GM23338 (cell line): ENCODE measurements at regions not wholly inside any gene's neighbourhood (a gene's known extent, or its start where the extent isn't known, plus 50 kb on each side); places are given as distances from the start of the nearest gene placed in this dataset.

Source experiments
- ATAC-seq: fragments of 200-7000 bp; cut with Tn5 transposase; 3 replicates; pipeline ENCODE4 v1.9.1; 2020
- DNase-seq: peaks from one replicate; pipeline ENCODE4 v3.0.0-alpha.2; 2015; ENCODE audit warnings: low spot score
- H2AFZ ChIP-seq: fragments of 200-600 bp; sonication (generic); 2 replicates; pipeline ENCODE4 v1.8.0; 2016; ENCODE audit warnings: antibody characterized with exemption, mild to moderate bottlenecking, moderate library complexity
- H3F3A ChIP-seq: fragments of 200-600 bp; sonication (generic); replicated peaks from 2 replicates; pipeline ENCODE4 v1.8.0; 2017; ENCODE audit warnings: antibody characterized with exemption, mixed run types, low read depth
- H3K27ac ChIP-seq: fragments of 200-600 bp; sonication (generic); 2 replicates; pipeline ENCODE4 v1.6.1; 2016; ENCODE audit warnings: low read depth
- H3K27me3 ChIP-seq: fragments of 200-600 bp; sonication (generic); 2 replicates; pipeline ENCODE4 v1.8.0; 2016; ENCODE audit warnings: mild to moderate bottlenecking, mixed run types, moderate library complexity; ENCODE audit not compliant: insufficient read depth
- H3K36me3 ChIP-seq: fragments of 200-600 bp; sonication (generic); 2 replicates; pipeline ENCODE4 v1.8.0; 2016; ENCODE audit warnings: mild to moderate bottlenecking; ENCODE audit not compliant: insufficient read depth
- H3K4me1 ChIP-seq: fragments of 200-600 bp; sonication (generic); 2 replicates; pipeline ENCODE4 v1.8.0; 2016; ENCODE audit warnings: mild to moderate bottlenecking, moderate library complexity; ENCODE audit not compliant: insufficient read depth
- H3K4me2 ChIP-seq: fragments of 200-600 bp; sonication (generic); 2 replicates; pipeline ENCODE4 v1.7.1; 2017; ENCODE audit warnings: mixed run types
- H3K4me3 ChIP-seq: fragments of 200-600 bp; sonication (generic); 2 replicates; pipeline ENCODE4 v1.6.1; 2016; ENCODE audit warnings: mixed run types
- H3K79me2 ChIP-seq: fragments of 200-600 bp; sonication (generic); replicated peaks from 2 replicates; pipeline ENCODE4 v1.8.0; 2017; ENCODE audit warnings: mild to moderate bottlenecking; ENCODE audit not compliant: insufficient read depth
- H3K9me2 ChIP-seq: fragments of 200-600 bp; sonication (generic); 2 replicates; pipeline ENCODE4 v1.8.0; 2017; ENCODE audit not compliant: insufficient read depth
- H4K20me1 ChIP-seq: fragments of 200-600 bp; sonication (generic); replicated peaks from 2 replicates; pipeline ENCODE4 v1.8.0; 2017; ENCODE audit warnings: mild to moderate bottlenecking; ENCODE audit not compliant: insufficient read depth
- H3K27ac Mint-ChIP-seq: 2 replicates; pipeline ENCODE4 v1.8.0; 2020; ENCODE audit warnings: inconsistent platforms, mild to moderate bottlenecking, moderate library complexity, mixed read lengths
- H3K27me3 Mint-ChIP-seq: 3 replicates; pipeline ENCODE4 v1.8.0; 2022; ENCODE audit warnings: low read depth, mild to moderate bottlenecking, moderate library complexity, mixed read lengths, inconsistent platforms; ENCODE audit not compliant: insufficient read depth, poor library complexity
- H3K36me3 Mint-ChIP-seq: 3 replicates; pipeline ENCODE4 v1.8.0; 2021; ENCODE audit warnings: low read depth, mild to moderate bottlenecking, inconsistent platforms, moderate library complexity, mixed read lengths
- H3K4me1 Mint-ChIP-seq: 3 replicates; pipeline ENCODE4 v1.8.0; 2020; ENCODE audit warnings: mild to moderate bottlenecking, inconsistent platforms, mixed read lengths
- H3K4me3 Mint-ChIP-seq: 3 replicates; pipeline ENCODE4 v1.8.0; 2021; ENCODE audit warnings: moderate library complexity, mild to moderate bottlenecking, inconsistent platforms, mixed read lengths
- H3K9me3 Mint-ChIP-seq: 3 replicates; pipeline ENCODE4 v1.8.0; 2020; ENCODE audit warnings: moderate library complexity, mild to moderate bottlenecking, inconsistent platforms, mixed read lengths
- CREB1 ChIP-seq: fragments of 250-450 bp; sonication (Bioruptor Pico); IDR thresholded peaks from 2 replicates; pipeline ENCODE4 v1.5.0; 2020; ENCODE audit warnings: low read depth, mild to moderate bottlenecking, moderate library complexity
- EZH2phosphoT487 ChIP-seq: fragments of 200-600 bp; sonication (generic); IDR thresholded peaks from one replicate; pipeline ENCODE4 v1.8.1; 2018; ENCODE audit warnings: antibody characterized with exemption; ENCODE audit not compliant: unreplicated experiment
- JUNB ChIP-seq: IDR thresholded peaks from one replicate; pipeline ENCODE4 v1.6.1; 2016; ENCODE audit warnings: antibody characterized with exemption; ENCODE audit not compliant: unreplicated experiment
- NANOG ChIP-seq: IDR thresholded peaks from 2 replicates; pipeline ENCODE4 v1.6.1; 2016; ENCODE audit warnings: antibody characterized with exemption, borderline replicate concordance
- POLR2AphosphoS5 ChIP-seq: IDR thresholded peaks from 2 replicates; pipeline ENCODE4 v1.6.1; 2016; ENCODE audit warnings: antibody characterized with exemption, low read depth
- STAT1 ChIP-seq: IDR thresholded peaks from one replicate; pipeline ENCODE4 v1.6.1; 2016; ENCODE audit warnings: antibody characterized with exemption; ENCODE audit not compliant: unreplicated experiment
- ZNF114 ChIP-seq: fragments of 250-450 bp; sonication (Bioruptor Pico); IDR thresholded peaks from 2 replicates; pipeline ENCODE4 v1.5.0; 2020; ENCODE audit warnings: mild to moderate bottlenecking, moderate library complexity
- ZNF331 ChIP-seq: fragments of 250-450 bp; sonication (Bioruptor Pico); IDR thresholded peaks from 2 replicates; pipeline ENCODE4 v1.5.0; 2020; ENCODE audit warnings: low read depth, mild to moderate bottlenecking, moderate library complexity
- TF ChIP-seq, protein P1 (sequence below): IDR thresholded peaks from 2 replicates; pipeline ENCODE4 v1.6.1; 2016; ENCODE audit warnings: antibody characterized with exemption
- TF ChIP-seq, protein P2 (sequence below), 2 experiments: fragments of 200-600 bp in 1 of 2; sonication (generic) in 1 of 2; conservative IDR thresholded peaks; 2 replicates each; pipeline versions ENCODE4 v1.5.1 to v1.6.1; 2016 to 2017; ENCODE audit warnings: antibody characterized with exemption in 2 of 2, low read depth in 2 of 2, mild to moderate bottlenecking in 2 of 2, moderate library complexity in 1 of 2
- TF ChIP-seq, protein P3 (sequence below): IDR thresholded peaks from one replicate; pipeline ENCODE4 v1.6.1; 2018; ENCODE audit warnings: antibody characterized with exemption; ENCODE audit not compliant: unreplicated experiment

DNA sequence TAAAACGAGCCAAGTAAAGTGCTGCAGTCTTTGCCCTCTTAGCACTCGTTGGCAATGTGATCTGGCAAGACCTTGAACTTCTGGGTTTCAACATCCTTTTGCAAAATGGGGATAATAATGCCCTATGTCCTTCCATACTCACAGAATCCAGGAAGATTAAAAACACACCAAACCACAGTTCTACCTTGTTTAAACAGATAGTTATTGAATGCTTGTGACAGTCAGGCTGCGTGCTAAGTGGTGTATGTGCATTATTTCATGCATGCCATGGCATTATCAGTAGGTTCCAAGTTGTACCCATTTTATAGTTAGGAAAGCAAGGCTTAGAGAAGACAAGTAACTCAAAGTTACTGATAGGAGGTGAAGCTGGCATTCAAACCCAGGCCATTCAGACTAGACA, 308.6 kb upstream of the PROX1 start:
- Mint-ChIP-seq H3K27me3 (no peaks in the 10 kb centered on the region), H3K9me3 (peaks cover 4% of the 10 kb centered on the region; the same call in 2 of the 3 replicates), H3K36me3 (no peaks in the 10 kb centered on the region), H3K4me3 (no peak overlapping the region), H3K27ac (no peak overlapping the region), H3K4me1 (no peaks in the 10 kb centered on the region; the same call in 2 of the 3 replicates)
- Histone ChIP-seq H3K27ac (no peak overlapping the region), H3K36me3 (no peaks in the 10 kb centered on the region), H2AFZ (no peak overlapping the region), H3K4me3 (no peak overlapping the region), H4K20me1 (no peaks in the 10 kb centered on the region), H3K27me3 (no peaks in the 10 kb centered on the region), H3F3A (no peaks in the 10 kb centered on the region), H3K79me2 (no peaks in the 10 kb centered on the region), H3K9me2 (0 out of 2 replicates have a peak, but pooled peaks cover 3% of the 10 kb centered on the region), H3K4me2 (no peak overlapping the region), H3K4me1 (no peaks in the 10 kb centered on the region)
- ATAC-seq (no peak), DNase-seq (no peak)
- TF ChIP-seq, protein P1, sequence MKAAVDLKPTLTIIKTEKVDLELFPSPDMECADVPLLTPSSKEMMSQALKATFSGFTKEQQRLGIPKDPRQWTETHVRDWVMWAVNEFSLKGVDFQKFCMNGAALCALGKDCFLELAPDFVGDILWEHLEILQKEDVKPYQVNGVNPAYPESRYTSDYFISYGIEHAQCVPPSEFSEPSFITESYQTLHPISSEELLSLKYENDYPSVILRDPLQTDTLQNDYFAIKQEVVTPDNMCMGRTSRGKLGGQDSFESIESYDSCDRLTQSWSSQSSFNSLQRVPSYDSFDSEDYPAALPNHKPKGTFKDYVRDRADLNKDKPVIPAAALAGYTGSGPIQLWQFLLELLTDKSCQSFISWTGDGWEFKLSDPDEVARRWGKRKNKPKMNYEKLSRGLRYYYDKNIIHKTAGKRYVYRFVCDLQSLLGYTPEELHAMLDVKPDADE, result no peak
- TF ChIP-seq ZNF114 (CRISPR knock-in tag), result no peak
- no peak for TF ChIP-seq ZNF331 (CRISPR knock-in tag)
- no peak for TF ChIP-seq POLR2AphosphoS5
- TF ChIP-seq, protein P2, sequence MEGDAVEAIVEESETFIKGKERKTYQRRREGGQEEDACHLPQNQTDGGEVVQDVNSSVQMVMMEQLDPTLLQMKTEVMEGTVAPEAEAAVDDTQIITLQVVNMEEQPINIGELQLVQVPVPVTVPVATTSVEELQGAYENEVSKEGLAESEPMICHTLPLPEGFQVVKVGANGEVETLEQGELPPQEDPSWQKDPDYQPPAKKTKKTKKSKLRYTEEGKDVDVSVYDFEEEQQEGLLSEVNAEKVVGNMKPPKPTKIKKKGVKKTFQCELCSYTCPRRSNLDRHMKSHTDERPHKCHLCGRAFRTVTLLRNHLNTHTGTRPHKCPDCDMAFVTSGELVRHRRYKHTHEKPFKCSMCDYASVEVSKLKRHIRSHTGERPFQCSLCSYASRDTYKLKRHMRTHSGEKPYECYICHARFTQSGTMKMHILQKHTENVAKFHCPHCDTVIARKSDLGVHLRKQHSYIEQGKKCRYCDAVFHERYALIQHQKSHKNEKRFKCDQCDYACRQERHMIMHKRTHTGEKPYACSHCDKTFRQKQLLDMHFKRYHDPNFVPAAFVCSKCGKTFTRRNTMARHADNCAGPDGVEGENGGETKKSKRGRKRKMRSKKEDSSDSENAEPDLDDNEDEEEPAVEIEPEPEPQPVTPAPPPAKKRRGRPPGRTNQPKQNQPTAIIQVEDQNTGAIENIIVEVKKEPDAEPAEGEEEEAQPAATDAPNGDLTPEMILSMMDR (conservative IDR thresholded peaks at IDR 0.05; ENCODE audit: low read depth in 2 of 2), result no peak
- no peak for TF ChIP-seq CREB1
- TF ChIP-seq EZH2phosphoT487, result no peak

DNA sequence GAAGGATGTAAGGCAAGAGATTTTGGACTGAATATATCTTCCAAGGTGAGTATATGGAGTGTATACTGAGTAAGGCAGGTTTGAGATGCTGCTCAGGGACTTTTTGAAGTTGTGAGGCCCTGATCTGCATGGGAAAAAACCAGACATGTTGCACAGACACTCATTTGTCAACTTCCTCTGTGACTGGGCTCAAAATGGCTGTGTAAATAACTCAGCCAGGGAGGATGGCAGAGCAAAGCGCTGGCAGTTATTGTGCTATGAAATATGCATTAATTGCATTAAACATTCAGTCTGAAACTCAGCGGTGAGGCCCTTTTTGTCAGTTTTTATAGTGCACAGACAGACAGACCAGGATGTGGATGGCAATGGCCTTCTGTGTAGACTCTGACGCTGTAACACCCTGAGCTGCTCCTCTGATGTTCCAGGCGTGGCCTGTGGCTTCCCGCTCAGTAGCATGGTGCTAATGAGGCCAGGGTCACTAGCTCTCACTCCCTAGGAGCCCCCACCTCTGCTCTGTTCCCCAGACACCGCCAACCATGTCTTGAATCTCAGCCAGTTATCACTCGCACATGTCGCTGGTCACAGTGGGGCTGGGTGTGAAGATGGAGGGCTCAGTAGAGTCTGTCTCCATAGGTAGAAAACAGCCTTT, 307.0 kb upstream of the PROX1 start:
- Histone ChIP-seq H3K27me3 (no peaks in the 10 kb centered on the region), H3K4me1 (no peaks in the 10 kb centered on the region), H3K79me2 (no peaks in the 10 kb centered on the region), H3K4me2 (no peak overlapping the region), H3K9me2 (0 out of 2 replicates have a peak, but pooled peaks cover 3% of the 10 kb centered on the region), H3F3A (no peaks in the 10 kb centered on the region), H2AFZ (0 out of 2 replicates have a peak overlapping the region, but pooled peaks have one; percentile 32), H3K4me3 (no peak overlapping the region), H3K36me3 (no peaks in the 10 kb centered on the region), H3K27ac (no peak overlapping the region), H4K20me1 (no peaks in the 10 kb centered on the region)
- DNase-seq (no peak), ATAC-seq (no peak)
- H3K4me1 Mint-ChIP-seq, result no peaks in the 10 kb centered on the region; the same call in 2 of the 3 replicates
- no peaks in the 10 kb centered on the region for H3K36me3 Mint-ChIP-seq
- H3K4me3 Mint-ChIP-seq, result no peak overlapping the region
- H3K27ac Mint-ChIP-seq, result no peak overlapping the region; the same call in 1 of the 2 replicates
- no peaks in the 10 kb centered on the region for H3K27me3 Mint-ChIP-seq
- no peaks in the 10 kb centered on the region for H3K9me3 Mint-ChIP-seq
- TF ChIP-seq EZH2phosphoT487, result no peak
- TF ChIP-seq NANOG, result no peak
- TF ChIP-seq POLR2AphosphoS5, result no peak
- TF ChIP-seq CREB1, result no peak
- TF ChIP-seq ZNF331 (CRISPR knock-in tag), result no peak
- TF ChIP-seq, protein P3, sequence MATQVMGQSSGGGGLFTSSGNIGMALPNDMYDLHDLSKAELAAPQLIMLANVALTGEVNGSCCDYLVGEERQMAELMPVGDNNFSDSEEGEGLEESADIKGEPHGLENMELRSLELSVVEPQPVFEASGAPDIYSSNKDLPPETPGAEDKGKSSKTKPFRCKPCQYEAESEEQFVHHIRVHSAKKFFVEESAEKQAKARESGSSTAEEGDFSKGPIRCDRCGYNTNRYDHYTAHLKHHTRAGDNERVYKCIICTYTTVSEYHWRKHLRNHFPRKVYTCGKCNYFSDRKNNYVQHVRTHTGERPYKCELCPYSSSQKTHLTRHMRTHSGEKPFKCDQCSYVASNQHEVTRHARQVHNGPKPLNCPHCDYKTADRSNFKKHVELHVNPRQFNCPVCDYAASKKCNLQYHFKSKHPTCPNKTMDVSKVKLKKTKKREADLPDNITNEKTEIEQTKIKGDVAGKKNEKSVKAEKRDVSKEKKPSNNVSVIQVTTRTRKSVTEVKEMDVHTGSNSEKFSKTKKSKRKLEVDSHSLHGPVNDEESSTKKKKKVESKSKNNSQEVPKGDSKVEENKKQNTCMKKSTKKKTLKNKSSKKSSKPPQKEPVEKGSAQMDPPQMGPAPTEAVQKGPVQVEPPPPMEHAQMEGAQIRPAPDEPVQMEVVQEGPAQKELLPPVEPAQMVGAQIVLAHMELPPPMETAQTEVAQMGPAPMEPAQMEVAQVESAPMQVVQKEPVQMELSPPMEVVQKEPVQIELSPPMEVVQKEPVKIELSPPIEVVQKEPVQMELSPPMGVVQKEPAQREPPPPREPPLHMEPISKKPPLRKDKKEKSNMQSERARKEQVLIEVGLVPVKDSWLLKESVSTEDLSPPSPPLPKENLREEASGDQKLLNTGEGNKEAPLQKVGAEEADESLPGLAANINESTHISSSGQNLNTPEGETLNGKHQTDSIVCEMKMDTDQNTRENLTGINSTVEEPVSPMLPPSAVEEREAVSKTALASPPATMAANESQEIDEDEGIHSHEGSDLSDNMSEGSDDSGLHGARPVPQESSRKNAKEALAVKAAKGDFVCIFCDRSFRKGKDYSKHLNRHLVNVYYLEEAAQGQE, result no peak
- TF ChIP-seq, protein P1, result no peak
- no peak for TF ChIP-seq STAT1
- TF ChIP-seq JUNB, result no peak
